Neural cell (in vitro differentiated cells): ENCODE measurements at regions not wholly inside any gene's neighbourhood (a gene's known extent, or its start where the extent isn't known, plus 50 kb on each side); places are given as distances from the start of the nearest gene placed in this dataset.
A peak's percentile ranks its signal among the peaks of the same experiment; 100 is the strongest.

Experiments used
- CTCF ChIP-seq: fragments of 450-650 bp; IDR thresholded peaks from 2 replicates; pipeline ENCODE4 v1.5.1; 2014; ENCODE audit warnings: antibody characterized with exemption, mild to moderate bottlenecking, moderate library complexity; ENCODE audit not compliant: poor library complexity, severe bottlenecking
- EP300 ChIP-seq: fragments of 450-650 bp; conservative IDR thresholded peaks from 2 replicates; pipeline ENCODE4 v1.6.1; 2014; ENCODE audit warnings: antibody characterized with exemption, mild to moderate bottlenecking, moderate library complexity; ENCODE audit not compliant: poor library complexity, severe bottlenecking
- EZH2 ChIP-seq: fragments of 200-600, 300-800 bp; shearing (Covaris generic), sonication (generic); IDR thresholded peaks from 2 replicates; pipeline ENCODE4 v1.6.1; 2014; ENCODE audit warnings: antibody characterized with exemption, low read length, borderline replicate concordance, mild to moderate bottlenecking; ENCODE audit not compliant: insufficient read depth, poor library complexity, severe bottlenecking
- MXI1 ChIP-seq: fragments of 450-650 bp; conservative IDR thresholded peaks from 2 replicates; pipeline ENCODE4 v1.6.1; 2014; ENCODE audit warnings: antibody characterized with exemption, mild to moderate bottlenecking; ENCODE audit not compliant: poor library complexity, severe bottlenecking
- POLR2AphosphoS5 ChIP-seq: IDR thresholded peaks from 2 replicates; pipeline ENCODE4 v1.6.1; 2012
- RAD21 ChIP-seq: fragments of 450-650 bp; conservative IDR thresholded peaks from 2 replicates; pipeline ENCODE4 v1.6.1; 2014; ENCODE audit warnings: antibody characterized with exemption, mild to moderate bottlenecking, moderate library complexity
- REST ChIP-seq: IDR thresholded peaks from 2 replicates; pipeline ENCODE4 v1.6.1; 2012; ENCODE audit warnings: borderline replicate concordance
- TAF1 ChIP-seq: IDR thresholded peaks from 2 replicates; pipeline ENCODE4 v1.6.1; 2012; ENCODE audit warnings: low read depth

- no peak for TF ChIP-seq CTCF
- TF ChIP-seq REST, result no peak
- TF ChIP-seq TAF1, result no peak
- peak; percentile 19 for TF ChIP-seq RAD21
- TF ChIP-seq EZH2, result no peak
- TF ChIP-seq EP300, result no peak
- TF ChIP-seq POLR2AphosphoS5, result no peak
- no peak for TF ChIP-seq MXI1
Observed at GRCh38 chr2:155815851-155816250, 516.7 kb downstream of the NR4A2 start.
